ENCODE measurements at regions not wholly inside any gene's neighbourhood (a gene's known extent, or its start where the extent isn't known, plus 50 kb on each side); places are given as distances from the start of the nearest gene placed in this dataset.

DNA sequence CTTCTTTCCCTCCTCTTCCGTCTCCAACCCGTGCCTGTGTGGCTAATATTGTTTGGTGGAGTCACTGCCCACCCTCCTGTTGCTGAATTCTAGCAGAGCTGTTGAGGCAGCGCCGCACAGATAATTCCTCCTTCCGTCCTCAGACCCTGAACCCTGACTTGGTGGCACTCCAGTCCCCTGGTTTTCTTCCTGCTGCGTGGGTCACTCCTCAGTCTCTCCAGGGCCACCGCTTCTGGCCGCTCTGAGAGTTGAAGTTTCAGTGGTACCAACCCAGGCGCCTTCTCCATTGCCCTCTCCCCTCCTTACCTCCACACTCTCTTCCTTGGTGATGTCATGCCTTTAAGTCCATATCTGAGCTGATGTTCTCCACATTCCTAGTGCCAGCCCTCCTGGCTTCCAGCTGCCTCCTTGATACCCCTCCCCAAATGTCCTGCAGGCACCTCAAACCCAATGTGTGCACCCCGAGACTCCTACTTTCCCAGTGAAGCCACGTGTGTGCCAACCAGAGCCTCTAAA is 54.5 kb upstream of the RASD2 start:
- TF ChIP-seq GABPA (IDR thresholded peaks at IDR 0.05; ENCODE audit: low read depth) (no peak), POLR2AphosphoS5 (IDR thresholded peaks at IDR 0.05; ENCODE audit: low read depth, low read length) (no peak), TCF12 (IDR thresholded peaks at IDR 0.05) (no peak), EZH2phosphoT487 (IDR thresholded peaks at IDR 0.05; ENCODE audit: borderline replicate concordance, low read depth) (no peak), RFX5 (IDR thresholded peaks at IDR 0.05; ENCODE audit: low read length) (no peak), TAF1 (IDR thresholded peaks at IDR 0.05; ENCODE audit: borderline replicate concordance, low read depth, low read length) (no peak), MXI1 (IDR thresholded peaks at IDR 0.05; ENCODE audit: low read depth, low read length) (no peak)
- TF ChIP-seq, protein P1, sequence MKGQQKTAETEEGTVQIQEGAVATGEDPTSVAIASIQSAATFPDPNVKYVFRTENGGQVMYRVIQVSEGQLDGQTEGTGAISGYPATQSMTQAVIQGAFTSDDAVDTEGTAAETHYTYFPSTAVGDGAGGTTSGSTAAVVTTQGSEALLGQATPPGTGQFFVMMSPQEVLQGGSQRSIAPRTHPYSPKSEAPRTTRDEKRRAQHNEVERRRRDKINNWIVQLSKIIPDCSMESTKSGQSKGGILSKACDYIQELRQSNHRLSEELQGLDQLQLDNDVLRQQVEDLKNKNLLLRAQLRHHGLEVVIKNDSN (IDR thresholded peaks at IDR 0.05; ENCODE audit: borderline replicate concordance, low read depth), result no peak
- TF ChIP-seq, protein P2, sequence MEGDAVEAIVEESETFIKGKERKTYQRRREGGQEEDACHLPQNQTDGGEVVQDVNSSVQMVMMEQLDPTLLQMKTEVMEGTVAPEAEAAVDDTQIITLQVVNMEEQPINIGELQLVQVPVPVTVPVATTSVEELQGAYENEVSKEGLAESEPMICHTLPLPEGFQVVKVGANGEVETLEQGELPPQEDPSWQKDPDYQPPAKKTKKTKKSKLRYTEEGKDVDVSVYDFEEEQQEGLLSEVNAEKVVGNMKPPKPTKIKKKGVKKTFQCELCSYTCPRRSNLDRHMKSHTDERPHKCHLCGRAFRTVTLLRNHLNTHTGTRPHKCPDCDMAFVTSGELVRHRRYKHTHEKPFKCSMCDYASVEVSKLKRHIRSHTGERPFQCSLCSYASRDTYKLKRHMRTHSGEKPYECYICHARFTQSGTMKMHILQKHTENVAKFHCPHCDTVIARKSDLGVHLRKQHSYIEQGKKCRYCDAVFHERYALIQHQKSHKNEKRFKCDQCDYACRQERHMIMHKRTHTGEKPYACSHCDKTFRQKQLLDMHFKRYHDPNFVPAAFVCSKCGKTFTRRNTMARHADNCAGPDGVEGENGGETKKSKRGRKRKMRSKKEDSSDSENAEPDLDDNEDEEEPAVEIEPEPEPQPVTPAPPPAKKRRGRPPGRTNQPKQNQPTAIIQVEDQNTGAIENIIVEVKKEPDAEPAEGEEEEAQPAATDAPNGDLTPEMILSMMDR (IDR thresholded peaks at IDR 0.05), result no peak

All from SK-N-SH (cell line).